ENCODE measurements at regions not wholly inside any gene's neighbourhood (a gene's known extent, or its start where the extent isn't known, plus 50 kb on each side); places are given as distances from the start of the nearest gene placed in this dataset.

- H3K27me3 ChIP-seq (ENCODE audit: insufficient read depth, low read length) = no peaks in the 10 kb centered on the region
- H3T11ph ChIP-seq (ENCODE audit: low read length) = no peak overlapping the region
- no peak overlapping the region for H2BK120ac ChIP-seq (ENCODE audit: low read depth, low read length, poor library complexity, severe bottlenecking)
- no peak overlapping the region for H2AK5ac ChIP-seq (ENCODE audit: insufficient read length, low read length)
- H3K27ac ChIP-seq (ENCODE audit: insufficient read length, low read depth, low read length) = no peak overlapping the region
- H4K20me1 ChIP-seq (ENCODE audit: control insufficient read depth, insufficient read depth, insufficient read length) = no peaks in the 10 kb centered on the region
- H3K4me3 Mint-ChIP-seq = no peak overlapping the region
- H3K23me2 ChIP-seq (ENCODE audit: insufficient read length, low read depth, low read length, poor library complexity, severe bottlenecking) = no peaks in the 10 kb centered on the region
- no peak overlapping the region for H3K9ac ChIP-seq (ENCODE audit: extremely low read depth, insufficient read length, low read length)
- no peaks in the 10 kb centered on the region for H3K79me2 ChIP-seq (ENCODE audit: insufficient read depth, low read length)
- H2BK20ac ChIP-seq (ENCODE audit: low read depth, low read length, poor library complexity, severe bottlenecking) = no peak overlapping the region
- H3K56ac ChIP-seq (ENCODE audit: insufficient read length, low read depth, low read length) = no peak overlapping the region
- no peak overlapping the region for H2AFZ ChIP-seq (ENCODE audit: low read length)
- H4K91ac ChIP-seq (ENCODE audit: insufficient read length, low read depth, low read length) = no peak overlapping the region
- H2BK5ac ChIP-seq (ENCODE audit: insufficient read length, low read length) = no peak overlapping the region
- no peaks in the 10 kb centered on the region; a peak in 2 of 5 replicates for H3K9me3 Mint-ChIP-seq
- no peak overlapping the region for H3K23ac ChIP-seq (ENCODE audit: insufficient read length, low read depth, low read length)
- no peak overlapping the region for H3K18ac ChIP-seq (ENCODE audit: insufficient read length, low read depth, low read length)
- no peaks in the 10 kb centered on the region for H3K36me3 Mint-ChIP-seq (ENCODE audit: insufficient read depth in 1 of 3, low read depth in 3 of 3)
- H3K4me1 Mint-ChIP-seq = peaks cover under 1 to 6% of the 10 kb centered on the region in 2 experiments; a peak in 2 of 4 replicates
- H4K8ac ChIP-seq (replicated peaks; ENCODE audit: insufficient read length, low read depth, low read length) = no peak overlapping the region
- no peaks in the 10 kb centered on the region for H3K79me1 ChIP-seq (ENCODE audit: insufficient read depth, low read depth, low read length, poor library complexity, severe bottlenecking)
- no peaks in the 10 kb centered on the region for H3K4me1 ChIP-seq (ENCODE audit: insufficient read depth, low read length)
- H3K9me3 ChIP-seq (ENCODE audit: control insufficient read depth, low read depth, low read length) = no peaks in the 10 kb centered on the region
- H3K27ac Mint-ChIP-seq = no peak overlapping the region
- no peak overlapping the region for H3K14ac ChIP-seq (ENCODE audit: insufficient read depth, low read length)
- H3K4ac ChIP-seq (ENCODE audit: low read depth, low read length) = no peak overlapping the region
- H2BK12ac ChIP-seq (ENCODE audit: insufficient read length, low read depth, low read length) = no peak overlapping the region
- H4K5ac ChIP-seq (ENCODE audit: insufficient read length, low read depth, low read length) = no peak overlapping the region
- no peak overlapping the region for H3K4me2 ChIP-seq (ENCODE audit: insufficient read depth, insufficient read length, low read length)
- no CpG with 5 or more reads among the region's 2 CpGs for WGBS (ENCODE audit: extremely low coverage, insufficient read length, low lambda C conversion rate)
- no peak overlapping the region for H2BK15ac ChIP-seq (ENCODE audit: low read depth, low read length)
- no peak for DNase-seq
- no peaks in the 10 kb centered on the region for H3K27me3 Mint-ChIP-seq (ENCODE audit: low read depth)
- TF ChIP-seq CTCF (conservative IDR thresholded peaks at IDR 0.05) = no peak
These were observed 499.1 kb downstream of the RASEF start for GRCh38 chr9:82563841-82564240.
